ENCODE measurements at regions not wholly inside any gene's neighbourhood (a gene's known extent, or its start where the extent isn't known, plus 50 kb on each side); places are given as distances from the start of the nearest gene placed in this dataset.

GRCh38 chr11:134822897-134823296, 410.9 kb upstream of the B3GAT1 start (continued):
- no peak for TF ChIP-seq ZNF281 (CRISPR knock-in tag; IDR thresholded peaks at IDR 0.05)
- TF ChIP-seq HMGA2 (CRISPR knock-in tag; IDR thresholded peaks at IDR 0.05): no peak

GRCh38 chr11:134821422-134821821, 409.4 kb upstream of the B3GAT1 start:
- Mint-ChIP-seq H3K27me3 (ENCODE audit: low read depth) (peaks cover 3% of the 10 kb centered on the region; the same call in 1 of the 2 replicates), H3K36me3 (no peaks in the 10 kb centered on the region), H3K27ac (no peak overlapping the region), H3K9me3 (no peaks in the 10 kb centered on the region), H3K4me3 (no peak overlapping the region), H3K4me1 (peaks cover 8% of the 10 kb centered on the region)
- no peak for DNase-seq (ENCODE audit: low spot score)
- POLR2A ChIA-PET: no interaction called here
- ATAC-seq: no peak
- CTCF ChIA-PET: interaction anchor here (0.7 to 1.6 kb wide), 2 partner anchors 94 to 199 kb away, joined by 3 to 4 read pairs; no protein-coding TSS in a partner anchor
- TF ChIP-seq ZNF121 (CRISPR knock-in tag; IDR thresholded peaks at IDR 0.05) (no peak), PRRX2 (CRISPR knock-in tag; IDR thresholded peaks at IDR 0.05) (no peak), ATF2 (CRISPR knock-in tag; IDR thresholded peaks at IDR 0.05; ENCODE audit: borderline replicate concordance, low read depth) (no peak), ZNF671 (CRISPR knock-in tag; IDR thresholded peaks at IDR 0.05) (no peak), STAT6 (CRISPR knock-in tag; conservative IDR thresholded peaks at IDR 0.05; ENCODE audit: low read depth) (no peak), ZNF425 (CRISPR knock-in tag; conservative IDR thresholded peaks at IDR 0.05) (no peak), TEAD4 (CRISPR knock-in tag; IDR thresholded peaks at IDR 0.05) (no peak), JAZF1 (CRISPR knock-in tag; IDR thresholded peaks at IDR 0.05) (no peak), MLX (CRISPR knock-in tag; IDR thresholded peaks at IDR 0.05) (no peak), TP53 (CRISPR knock-in tag; IDR thresholded peaks at IDR 0.05) (no peak), ZNF263 (CRISPR knock-in tag; IDR thresholded peaks at IDR 0.05; ENCODE audit: low read depth) (no peak), HMGXB4 (CRISPR knock-in tag; IDR thresholded peaks at IDR 0.05) (no peak), EMX1 (CRISPR knock-in tag; IDR thresholded peaks at IDR 0.05) (no peak), CTCF (IDR thresholded peaks at IDR 0.05) (no peak), NFATC4 (CRISPR knock-in tag; IDR thresholded peaks at IDR 0.05) (no peak), E2F5 (CRISPR knock-in tag; IDR thresholded peaks at IDR 0.05) (no peak), GRHL2 (CRISPR knock-in tag; IDR thresholded peaks at IDR 0.05; ENCODE audit: insufficient replicate concordance, severe bottlenecking) (no peak)

All from WTC11 (cell line).